EH (cell line): ENCODE measurements at regions not wholly inside any gene's neighbourhood (a gene's known extent, or its start where the extent isn't known, plus 50 kb on each side); places are given as distances from the start of the nearest gene placed in this dataset.
A peak's percentile ranks its signal among the peaks of the same experiment; 100 is the strongest.

ENCODE experiments used
- DNase-seq: peaks from one replicate; pipeline ENCODE4 v3.0.0-alpha.2; 2015; ENCODE audit warnings: low read depth

DNA sequence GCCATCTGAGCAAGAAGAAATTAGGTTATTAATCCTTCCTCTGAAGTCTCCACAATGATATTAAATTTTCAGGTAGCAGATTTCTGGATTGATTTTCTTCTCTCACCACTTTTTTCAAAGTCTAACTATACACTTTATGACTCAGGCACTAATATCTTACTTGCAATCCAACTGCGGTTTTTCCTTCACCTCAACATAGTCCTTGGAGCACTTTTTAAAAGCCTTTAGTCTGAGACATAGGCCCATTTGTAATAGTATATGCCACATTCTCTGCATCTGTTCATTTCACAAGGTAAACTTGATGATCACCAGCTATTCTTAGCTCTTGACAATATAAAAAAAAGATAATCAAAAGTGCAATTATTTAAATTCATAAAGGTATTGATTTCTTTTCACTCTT lies 55.9 kb upstream of the EDNRA start:
- DNase-seq = peak; percentile 7

DNA sequence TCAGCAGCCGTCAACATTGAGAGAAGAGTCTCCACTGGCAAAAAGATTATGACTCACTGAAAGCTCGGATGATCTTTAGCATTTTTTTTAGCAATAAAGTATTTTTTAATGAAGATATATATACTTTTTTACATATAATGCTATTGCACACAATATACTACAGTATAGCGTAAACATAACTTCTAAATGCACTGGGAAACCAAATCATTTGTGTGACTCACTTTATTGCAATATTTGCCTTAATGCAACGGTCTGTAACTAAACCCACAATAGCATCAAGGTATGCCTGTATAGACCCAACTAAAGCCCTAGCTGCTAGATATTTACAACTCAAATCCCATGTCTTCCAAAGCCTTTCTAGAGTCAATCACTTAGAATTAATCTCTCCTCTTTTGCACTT lies 52.3 kb upstream of the EDNRA start:
- no peak for DNase-seq

DNA sequence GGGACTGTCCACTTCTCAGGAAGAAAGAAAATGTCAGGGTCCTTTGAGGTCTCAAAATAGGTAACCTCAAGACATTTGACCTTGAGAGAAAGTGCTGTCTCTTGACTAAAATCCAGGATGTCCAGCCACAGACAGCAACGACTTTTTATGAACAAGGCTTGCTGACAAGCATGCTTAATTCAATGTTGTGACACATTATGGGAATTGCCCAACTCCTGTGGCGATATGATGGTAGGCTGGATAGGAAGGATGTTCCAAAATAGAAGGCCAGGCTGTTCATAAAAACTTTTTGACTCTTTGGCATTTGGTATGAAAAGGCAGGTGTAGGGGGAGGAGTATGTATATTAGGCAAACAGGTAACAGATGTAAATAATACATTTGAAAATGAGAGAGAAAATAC lies 50.8 kb upstream of the EDNRA start:
- peak; percentile 10 for DNase-seq
